Caco-2 (cell line): ENCODE measurements at regions not wholly inside any gene's neighbourhood (a gene's known extent, or its start where the extent isn't known, plus 50 kb on each side); places are given as distances from the start of the nearest gene placed in this dataset.

Experiments
- BruUV-seq: library from RNA; stranded (reverse); fragments of 400-500 nt; replicated peaks from 2 replicates; lab custom pipeline; 2021; lab: Mats Ljungman, UMichigan
- CTCF ChIA-PET: fragments of 300-600 bp; sonication (Branson Sonifier 250); formaldehyde crosslinking; loops from one replicate; lab custom pipeline; 2022; ENCODE audit warnings: antibody characterized with exemption; lab: Charles Lee
- POLR2A ChIA-PET: fragments of 300-600 bp; sonication (Branson Sonifier 250); formaldehyde crosslinking; loops from one replicate; lab custom pipeline; 2022; ENCODE audit warnings: antibody characterized with exemption; lab: Charles Lee
- DNase-seq, 2 experiments: peaks; one replicate each; pipeline versions ENCODE4 v3.0.0 to v3.0.0-alpha.2; 2020 to 2022
- H3K27me3 ChIP-seq: replicated peaks from 2 replicates; pipeline ENCODE4 v1.6.0; 2011; ENCODE audit warnings: low read length; ENCODE audit not compliant: control insufficient read depth, insufficient read depth
- H3K36me3 ChIP-seq: 2 replicates; pipeline ENCODE4 v1.5.1; 2011; ENCODE audit warnings: low read length; ENCODE audit not compliant: control insufficient read depth, insufficient read depth
- H3K4me1 ChIP-seq: fragments of 250-450 bp; sonication (Bioruptor Pico); 2 replicates; pipeline ENCODE4 v1.5.1; 2020; ENCODE audit warnings: mild to moderate bottlenecking
- H3K4me3 ChIP-seq: 2 replicates; pipeline ENCODE4 v1.5.1; 2011; ENCODE audit warnings: low read depth, mild to moderate bottlenecking, control low read depth, low read length
- H3K9me3 ChIP-seq: fragments of 250-450 bp; sonication (Bioruptor Pico); 2 replicates; pipeline ENCODE4 v1.5.1; 2020; ENCODE audit warnings: mild to moderate bottlenecking, moderate library complexity
- H3K27ac Mint-ChIP-seq: one replicate; pipeline ENCODE4 v1.8.0; 2022; ENCODE audit warnings: mixed read lengths; ENCODE audit not compliant: unreplicated experiment
- H3K27me3 Mint-ChIP-seq: one replicate; pipeline ENCODE4 v1.8.0; 2022; ENCODE audit warnings: mixed read lengths; ENCODE audit not compliant: insufficient read depth, unreplicated experiment
- H3K36me3 Mint-ChIP-seq: one replicate; pipeline ENCODE4 v1.8.0; 2022; ENCODE audit warnings: mild to moderate bottlenecking, mixed read lengths; ENCODE audit not compliant: insufficient read depth, unreplicated experiment
- H3K4me1 Mint-ChIP-seq: one replicate; pipeline ENCODE4 v1.8.0; 2022; ENCODE audit warnings: low read depth, mixed read lengths; ENCODE audit not compliant: unreplicated experiment
- H3K4me3 Mint-ChIP-seq: one replicate; pipeline ENCODE4 v1.8.0; 2022; ENCODE audit warnings: mild to moderate bottlenecking, moderate library complexity, mixed read lengths; ENCODE audit not compliant: unreplicated experiment
- H3K9me3 Mint-ChIP-seq: one replicate; pipeline ENCODE4 v1.8.0; 2022; ENCODE audit warnings: mixed read lengths; ENCODE audit not compliant: unreplicated experiment
- intact Hi-C: fragments of 100-400 bp; cut with micrococcal nuclease; formaldehyde crosslinking; loops from one replicate; pipeline ENCODE4 v1.10.0; 2022; ENCODE audit not compliant: unreplicated experiment
- TF ChIP-seq, protein P1 (sequence below), 2 experiments: fragments of 200-600 bp in 1 of 2; IDR thresholded peaks; 1 replicate in 1 of 2; 2 replicates in 1 of 2; pipeline versions ENCODE4 v1.5.1 to v1.8.0; 2011 to 2022; ENCODE audit warnings: antibody characterized with exemption in 1 of 2, control low read depth in 1 of 2, inconsistent platforms in 1 of 2, low read depth in 1 of 2, low read length in 1 of 2, mild to moderate bottlenecking in 1 of 2, moderate library complexity in 1 of 2; ENCODE audit not compliant: insufficient read depth in 1 of 2, severe bottlenecking in 1 of 2, unreplicated experiment in 1 of 2

GRCh38 chr22:47878460-47878859 is 1116.0 kb downstream of the TBC1D22A start:
- intact Hi-C loops = no loop called here
- Histone ChIP-seq H3K9me3 (no peaks in the 10 kb centered on the region), H3K36me3 (no peaks in the 10 kb centered on the region), H3K27me3 (no peaks in the 10 kb centered on the region), H3K4me1 (peaks cover 21% of the 10 kb centered on the region), H3K4me3 (no peak overlapping the region)
- Mint-ChIP-seq H3K27ac (peak overlapping the region; percentile 59), H3K27me3 (no peaks in the 10 kb centered on the region), H3K4me3 (peak overlapping the region; percentile 27), H3K36me3 (no peaks in the 10 kb centered on the region), H3K9me3 (no peaks in the 10 kb centered on the region), H3K4me1 (no peaks in the 10 kb centered on the region)
- ChIA-PET POLR2A (no interaction called here), CTCF (no interaction called here)
- DNase-seq = peak; percentile 50 to 56
- TF ChIP-seq, protein P1, sequence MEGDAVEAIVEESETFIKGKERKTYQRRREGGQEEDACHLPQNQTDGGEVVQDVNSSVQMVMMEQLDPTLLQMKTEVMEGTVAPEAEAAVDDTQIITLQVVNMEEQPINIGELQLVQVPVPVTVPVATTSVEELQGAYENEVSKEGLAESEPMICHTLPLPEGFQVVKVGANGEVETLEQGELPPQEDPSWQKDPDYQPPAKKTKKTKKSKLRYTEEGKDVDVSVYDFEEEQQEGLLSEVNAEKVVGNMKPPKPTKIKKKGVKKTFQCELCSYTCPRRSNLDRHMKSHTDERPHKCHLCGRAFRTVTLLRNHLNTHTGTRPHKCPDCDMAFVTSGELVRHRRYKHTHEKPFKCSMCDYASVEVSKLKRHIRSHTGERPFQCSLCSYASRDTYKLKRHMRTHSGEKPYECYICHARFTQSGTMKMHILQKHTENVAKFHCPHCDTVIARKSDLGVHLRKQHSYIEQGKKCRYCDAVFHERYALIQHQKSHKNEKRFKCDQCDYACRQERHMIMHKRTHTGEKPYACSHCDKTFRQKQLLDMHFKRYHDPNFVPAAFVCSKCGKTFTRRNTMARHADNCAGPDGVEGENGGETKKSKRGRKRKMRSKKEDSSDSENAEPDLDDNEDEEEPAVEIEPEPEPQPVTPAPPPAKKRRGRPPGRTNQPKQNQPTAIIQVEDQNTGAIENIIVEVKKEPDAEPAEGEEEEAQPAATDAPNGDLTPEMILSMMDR (IDR thresholded peaks at IDR 0.05; ENCODE audit: insufficient read depth in 1 of 2, low read depth in 1 of 2, low read length in 1 of 2, severe bottlenecking in 1 of 2, unreplicated experiment in 1 of 2) = no peak
- BruUV-seq = no TSS peak

GRCh38 chr22:47872761-47873535 is 1110.5 kb downstream of the TBC1D22A start:
- Histone ChIP-seq H3K4me3 (no peak overlapping the region), H3K4me1 (peaks cover 5% of the 10 kb centered on the region), H3K36me3 (no peaks in the 10 kb centered on the region), H3K27me3 (no peaks in the 10 kb centered on the region), H3K9me3 (no peaks in the 10 kb centered on the region)
- Mint-ChIP-seq H3K4me3 (no peak overlapping the region), H3K27me3 (no peaks in the 10 kb centered on the region), H3K27ac (no peak overlapping the region), H3K36me3 (no peaks in the 10 kb centered on the region), H3K9me3 (no peaks in the 10 kb centered on the region), H3K4me1 (no peaks in the 10 kb centered on the region)
- TF ChIP-seq, protein P1 (IDR thresholded peaks at IDR 0.05; ENCODE audit: insufficient read depth in 1 of 2, low read depth in 1 of 2, low read length in 1 of 2, severe bottlenecking in 1 of 2, unreplicated experiment in 1 of 2) = no peak
- POLR2A ChIA-PET = no interaction called here
- intact Hi-C loops = no loop called here
- DNase-seq = no peak
- no TSS peak for BruUV-seq
- CTCF ChIA-PET = no interaction called here

GRCh38 chr22:47865626-47866025 is 1103.2 kb downstream of the TBC1D22A start:
- Mint-ChIP-seq H3K9me3 (no peaks in the 10 kb centered on the region), H3K27ac (no peak overlapping the region)
- no TSS peak for BruUV-seq

More at GRCh38 chr22:47865626-47866025, 1103.2 kb downstream of the TBC1D22A start:
- Mint-ChIP-seq H3K4me3 (no peak overlapping the region), H3K27me3 (no peaks in the 10 kb centered on the region), H3K36me3 (peaks cover 5% of the 10 kb centered on the region), H3K4me1 (no peaks in the 10 kb centered on the region)
- TF ChIP-seq, protein P1 (IDR thresholded peaks at IDR 0.05; ENCODE audit: insufficient read depth in 1 of 2, low read depth in 1 of 2, low read length in 1 of 2, severe bottlenecking in 1 of 2, unreplicated experiment in 1 of 2) = no peak
- ChIA-PET POLR2A (no interaction called here), CTCF (no interaction called here)
- DNase-seq = no peak
- H3K36me3 ChIP-seq = no peaks in the 10 kb centered on the region
- H3K4me1 ChIP-seq = no peaks in the 10 kb centered on the region
- intact Hi-C loops = no loop called here
- H3K4me3 ChIP-seq = no peak overlapping the region
- H3K27me3 ChIP-seq = no peaks in the 10 kb centered on the region
- no peaks in the 10 kb centered on the region for H3K9me3 ChIP-seq
